Stromal cell of bone marrow (primary cell): ENCODE measurements at regions not wholly inside any gene's neighbourhood (a gene's known extent, or its start where the extent isn't known, plus 50 kb on each side); places are given as distances from the start of the nearest gene placed in this dataset.

ENCODE experiments used
- DNase-seq: peaks from one replicate; pipeline ENCODE4 v3.0.0-alpha.2; 2012; ENCODE audit warnings: low read depth

GRCh38 chr1:209455661-209456358, 127.7 kb upstream of the CAMK1G start:
- DNase-seq, result no peak

- peak; percentile 10 for DNase-seq
Observed at GRCh38 chr1:209456878-209457277, 126.6 kb upstream of the CAMK1G start.

- no peak for DNase-seq
Observed at GRCh38 chr1:209457401-209458125, 126.0 kb upstream of the CAMK1G start.

- DNase-seq, result no peak
Observed at GRCh38 chr1:209458921-209459320, 124.6 kb upstream of the CAMK1G start.

GRCh38 chr1:209461168-209461567, 122.3 kb upstream of the CAMK1G start:
- DNase-seq, result no peak

- no peak for DNase-seq
Observed at GRCh38 chr1:209462433-209462832, 121.1 kb upstream of the CAMK1G start.

GRCh38 chr1:209463441-209463840, 120.1 kb upstream of the CAMK1G start:
- DNase-seq, result no peak

GRCh38 chr1:209473025-209473424, 110.5 kb upstream of the CAMK1G start:
- DNase-seq, result no peak

- DNase-seq, result no peak
Observed at GRCh38 chr1:209480345-209480744, 103.2 kb upstream of the CAMK1G start.

GRCh38 chr1:209483691-209484090, 99.8 kb upstream of the CAMK1G start:
- no peak for DNase-seq

- DNase-seq, result no peak
Observed at GRCh38 chr1:209484429-209484828, 99.1 kb upstream of the CAMK1G start.

- peak; percentile 36 for DNase-seq
Observed at GRCh38 chr1:209485167-209485566, 98.3 kb upstream of the CAMK1G start.

GRCh38 chr1:209485751-209486150, 97.8 kb upstream of the CAMK1G start:
- DNase-seq, result no peak

GRCh38 chr1:209486861-209487593, 96.5 kb upstream of the CAMK1G start:
- DNase-seq, result no peak

- peak; percentile 7 for DNase-seq
Observed at GRCh38 chr1:209490013-209490412, 93.5 kb upstream of the CAMK1G start.

- no peak for DNase-seq
Observed at GRCh38 chr1:209491031-209491430, 92.5 kb upstream of the CAMK1G start.

- DNase-seq, result no peak
Observed at GRCh38 chr1:209491496-209491895, 92.0 kb upstream of the CAMK1G start.

- no peak for DNase-seq
Observed at GRCh38 chr1:209491897-209492296, 91.6 kb upstream of the CAMK1G start.

- DNase-seq, result no peak
Observed at GRCh38 chr1:209493559-209493958, 90.0 kb upstream of the CAMK1G start.

GRCh38 chr1:209497729-209498128, 85.8 kb upstream of the CAMK1G start:
- DNase-seq, result no peak

- no peak for DNase-seq
Observed at GRCh38 chr1:209500993-209501392, 82.5 kb upstream of the CAMK1G start.

GRCh38 chr1:209503196-209503595, 80.3 kb upstream of the CAMK1G start:
- DNase-seq, result no peak

GRCh38 chr1:209504571-209504970, 78.9 kb upstream of the CAMK1G start:
- no peak for DNase-seq
